GM12891 (cell line): ENCODE measurements at regions not wholly inside any gene's neighbourhood (a gene's known extent, or its start where the extent isn't known, plus 50 kb on each side); places are given as distances from the start of the nearest gene placed in this dataset.

Experiments used
- PAX5 ChIP-seq: IDR thresholded peaks from 2 replicates; pipeline ENCODE4 v1.6.1; 2011; ENCODE audit warnings: low read length, moderate library complexity, mild to moderate bottlenecking; ENCODE audit not compliant: insufficient read depth, severe bottlenecking
- POLR2A ChIP-seq: IDR thresholded peaks from 2 replicates; pipeline ENCODE4 v1.6.1; 2011; ENCODE audit warnings: low read depth, low read length, control low read depth
- POLR2AphosphoS5 ChIP-seq: IDR thresholded peaks from 2 replicates; pipeline ENCODE4 v1.6.1; 2011; ENCODE audit warnings: low read depth, low read length, control low read depth
- SPI1 ChIP-seq: IDR thresholded peaks from 2 replicates; pipeline ENCODE4 v1.6.1; 2011; ENCODE audit warnings: low read depth, low read length, control low read depth
- TAF1 ChIP-seq: IDR thresholded peaks from 2 replicates; pipeline ENCODE4 v1.6.1; 2011; ENCODE audit warnings: low read depth, low read length, control low read depth

- no peak for TF ChIP-seq PAX5
- no peak for TF ChIP-seq POLR2A
- no peak for TF ChIP-seq POLR2AphosphoS5
- no peak for TF ChIP-seq TAF1
- no peak for TF ChIP-seq SPI1
Observed at GRCh38 chr2:136323935-136324334, 206.0 kb upstream of the CXCR4 start.
